HCT116 (cell line): ENCODE measurements at regions not wholly inside any gene's neighbourhood (a gene's known extent, or its start where the extent isn't known, plus 50 kb on each side); places are given as distances from the start of the nearest gene placed in this dataset.
"Not testable (repeated sequence)": the region's sequence is repeated elsewhere in the genome, so short reads cannot be mapped to it uniquely, and the experiment has no call there.

Experiments used
- CEBPB ChIP-seq: IDR thresholded peaks from 2 replicates; pipeline ENCODE4 v1.6.1; 2012; ENCODE audit warnings: low read depth
- EGR1 ChIP-seq: IDR thresholded peaks from 2 replicates; pipeline ENCODE4 v1.6.1; 2012; ENCODE audit warnings: low read depth
- EZH2 ChIP-seq: fragments of 200-600 bp; sonication (generic); IDR thresholded peaks from 2 replicates; pipeline ENCODE4 v1.6.1; 2017; ENCODE audit warnings: antibody characterized with exemption, mixed run types
- EZH2phosphoT487 ChIP-seq: fragments of 200-600 bp; IDR thresholded peaks from 2 replicates; pipeline ENCODE4 v1.6.1; 2018; ENCODE audit warnings: antibody characterized with exemption, borderline replicate concordance
- MAX ChIP-seq: IDR thresholded peaks from 2 replicates; pipeline ENCODE4 v1.6.1; 2012
- POLR2A ChIP-seq: IDR thresholded peaks from 2 replicates; pipeline ENCODE4 v1.7.0; 2011; ENCODE audit warnings: borderline replicate concordance; ENCODE audit not compliant: insufficient read depth, insufficient read length; ENCODE audit errors: extremely low read depth
- POLR2AphosphoS5 ChIP-seq: IDR thresholded peaks from 2 replicates; pipeline ENCODE4 v1.6.1; 2011; ENCODE audit warnings: mild to moderate bottlenecking, low read depth, low read length, moderate library complexity
- REST ChIP-seq: IDR thresholded peaks from 2 replicates; pipeline ENCODE4 v1.6.1; 2012; ENCODE audit warnings: low read depth
- SIN3A ChIP-seq: IDR thresholded peaks from 2 replicates; pipeline ENCODE4 v1.6.1; 2012; ENCODE audit warnings: low read depth
- TCF7L2 ChIP-seq: IDR thresholded peaks from 2 replicates; pipeline ENCODE4 v1.7.0; 2011; ENCODE audit warnings: borderline replicate concordance, inconsistent platforms; ENCODE audit not compliant: insufficient read depth, insufficient read length; ENCODE audit errors: extremely low read depth
- YY1 ChIP-seq: IDR thresholded peaks from 2 replicates; pipeline ENCODE4 v1.6.1; 2011; ENCODE audit warnings: low read length, low read depth, moderate library complexity, mild to moderate bottlenecking; ENCODE audit not compliant: insufficient replicate concordance; ENCODE audit errors: extremely low read depth
- ZFX ChIP-seq: fragments of 450-650 bp; IDR thresholded peaks from 2 replicates; pipeline ENCODE4 v1.6.1; 2017
- TF ChIP-seq, protein P1 (sequence below), 3 experiments: fragments of 200-600 bp in 1 of 3; sonication (generic) in 1 of 3; IDR thresholded peaks in 2 of 3; conservative IDR thresholded peaks in 1 of 3; 2 replicates each; pipeline ENCODE4 v1.5.1; 2012 to 2017; ENCODE audit warnings: low read depth in 2 of 3, low read length in 2 of 3, antibody characterized with exemption in 1 of 3, borderline replicate concordance in 1 of 3, control low read depth in 1 of 3, mild to moderate bottlenecking in 1 of 3, mixed read lengths in 1 of 3, mixed run types in 1 of 3, moderate library complexity in 1 of 3; ENCODE audit not compliant: insufficient read depth in 1 of 3

- TF ChIP-seq POLR2A, POLR2AphosphoS5, REST, EZH2phosphoT487, EZH2, YY1, CEBPB, TCF7L2, MAX, EGR1, SIN3A, ZFX: not testable (repeated sequence)
- TF ChIP-seq, protein P1, sequence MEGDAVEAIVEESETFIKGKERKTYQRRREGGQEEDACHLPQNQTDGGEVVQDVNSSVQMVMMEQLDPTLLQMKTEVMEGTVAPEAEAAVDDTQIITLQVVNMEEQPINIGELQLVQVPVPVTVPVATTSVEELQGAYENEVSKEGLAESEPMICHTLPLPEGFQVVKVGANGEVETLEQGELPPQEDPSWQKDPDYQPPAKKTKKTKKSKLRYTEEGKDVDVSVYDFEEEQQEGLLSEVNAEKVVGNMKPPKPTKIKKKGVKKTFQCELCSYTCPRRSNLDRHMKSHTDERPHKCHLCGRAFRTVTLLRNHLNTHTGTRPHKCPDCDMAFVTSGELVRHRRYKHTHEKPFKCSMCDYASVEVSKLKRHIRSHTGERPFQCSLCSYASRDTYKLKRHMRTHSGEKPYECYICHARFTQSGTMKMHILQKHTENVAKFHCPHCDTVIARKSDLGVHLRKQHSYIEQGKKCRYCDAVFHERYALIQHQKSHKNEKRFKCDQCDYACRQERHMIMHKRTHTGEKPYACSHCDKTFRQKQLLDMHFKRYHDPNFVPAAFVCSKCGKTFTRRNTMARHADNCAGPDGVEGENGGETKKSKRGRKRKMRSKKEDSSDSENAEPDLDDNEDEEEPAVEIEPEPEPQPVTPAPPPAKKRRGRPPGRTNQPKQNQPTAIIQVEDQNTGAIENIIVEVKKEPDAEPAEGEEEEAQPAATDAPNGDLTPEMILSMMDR (IDR thresholded peaks at IDR 0.05 in 2 of 3, conservative IDR thresholded peaks at IDR 0.05 in 1 of 3; ENCODE audit: borderline replicate concordance in 1 of 3, insufficient read depth in 1 of 3, low read depth in 2 of 3, low read length in 2 of 3): not testable (repeated sequence)
Measured at GRCh38 chr14:83298016-83298415, 1764.4 kb upstream of the SEL1L start.
